ENCODE measurements at regions not wholly inside any gene's neighbourhood (a gene's known extent, or its start where the extent isn't known, plus 50 kb on each side); places are given as distances from the start of the nearest gene placed in this dataset.

DNA sequence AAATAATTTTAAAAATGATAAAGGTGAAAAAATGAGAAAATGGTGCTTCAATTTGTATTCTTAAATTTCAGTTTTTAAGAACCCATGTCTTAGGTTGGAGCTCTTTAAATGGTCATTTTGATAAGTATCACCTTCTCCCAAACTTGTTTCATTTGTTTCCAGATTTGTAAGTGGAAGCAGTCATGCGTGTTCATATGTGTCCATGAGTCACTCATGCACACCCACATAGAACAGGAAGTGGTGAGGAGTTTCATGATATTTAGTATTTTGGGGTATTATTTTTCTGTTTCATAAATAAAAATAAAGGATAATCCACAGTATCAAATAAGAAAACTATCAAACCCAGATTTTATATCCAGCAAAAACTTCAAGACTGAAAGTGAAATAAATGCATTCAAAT is 570.4 kb upstream of the ST8SIA4 start:
- TF ChIP-seq RAD21 (conservative IDR thresholded peaks at IDR 0.05) (no peak), TAF1 (IDR thresholded peaks at IDR 0.05; ENCODE audit: low read depth) (no peak), MXI1 (conservative IDR thresholded peaks at IDR 0.05; ENCODE audit: poor library complexity, severe bottlenecking) (no peak), EP300 (conservative IDR thresholded peaks at IDR 0.05; ENCODE audit: poor library complexity, severe bottlenecking) (no peak), SMC3 (conservative IDR thresholded peaks at IDR 0.05; ENCODE audit: poor library complexity) (no peak), POLR2AphosphoS5 (IDR thresholded peaks at IDR 0.05) (no peak), EZH2 (IDR thresholded peaks at IDR 0.05; ENCODE audit: borderline replicate concordance, insufficient read depth, low read length, poor library complexity, severe bottlenecking) (no peak)
- TF ChIP-seq, protein P1, sequence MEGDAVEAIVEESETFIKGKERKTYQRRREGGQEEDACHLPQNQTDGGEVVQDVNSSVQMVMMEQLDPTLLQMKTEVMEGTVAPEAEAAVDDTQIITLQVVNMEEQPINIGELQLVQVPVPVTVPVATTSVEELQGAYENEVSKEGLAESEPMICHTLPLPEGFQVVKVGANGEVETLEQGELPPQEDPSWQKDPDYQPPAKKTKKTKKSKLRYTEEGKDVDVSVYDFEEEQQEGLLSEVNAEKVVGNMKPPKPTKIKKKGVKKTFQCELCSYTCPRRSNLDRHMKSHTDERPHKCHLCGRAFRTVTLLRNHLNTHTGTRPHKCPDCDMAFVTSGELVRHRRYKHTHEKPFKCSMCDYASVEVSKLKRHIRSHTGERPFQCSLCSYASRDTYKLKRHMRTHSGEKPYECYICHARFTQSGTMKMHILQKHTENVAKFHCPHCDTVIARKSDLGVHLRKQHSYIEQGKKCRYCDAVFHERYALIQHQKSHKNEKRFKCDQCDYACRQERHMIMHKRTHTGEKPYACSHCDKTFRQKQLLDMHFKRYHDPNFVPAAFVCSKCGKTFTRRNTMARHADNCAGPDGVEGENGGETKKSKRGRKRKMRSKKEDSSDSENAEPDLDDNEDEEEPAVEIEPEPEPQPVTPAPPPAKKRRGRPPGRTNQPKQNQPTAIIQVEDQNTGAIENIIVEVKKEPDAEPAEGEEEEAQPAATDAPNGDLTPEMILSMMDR (IDR thresholded peaks at IDR 0.05; ENCODE audit: poor library complexity, severe bottlenecking) = no peak
- TF ChIP-seq, protein P2, sequence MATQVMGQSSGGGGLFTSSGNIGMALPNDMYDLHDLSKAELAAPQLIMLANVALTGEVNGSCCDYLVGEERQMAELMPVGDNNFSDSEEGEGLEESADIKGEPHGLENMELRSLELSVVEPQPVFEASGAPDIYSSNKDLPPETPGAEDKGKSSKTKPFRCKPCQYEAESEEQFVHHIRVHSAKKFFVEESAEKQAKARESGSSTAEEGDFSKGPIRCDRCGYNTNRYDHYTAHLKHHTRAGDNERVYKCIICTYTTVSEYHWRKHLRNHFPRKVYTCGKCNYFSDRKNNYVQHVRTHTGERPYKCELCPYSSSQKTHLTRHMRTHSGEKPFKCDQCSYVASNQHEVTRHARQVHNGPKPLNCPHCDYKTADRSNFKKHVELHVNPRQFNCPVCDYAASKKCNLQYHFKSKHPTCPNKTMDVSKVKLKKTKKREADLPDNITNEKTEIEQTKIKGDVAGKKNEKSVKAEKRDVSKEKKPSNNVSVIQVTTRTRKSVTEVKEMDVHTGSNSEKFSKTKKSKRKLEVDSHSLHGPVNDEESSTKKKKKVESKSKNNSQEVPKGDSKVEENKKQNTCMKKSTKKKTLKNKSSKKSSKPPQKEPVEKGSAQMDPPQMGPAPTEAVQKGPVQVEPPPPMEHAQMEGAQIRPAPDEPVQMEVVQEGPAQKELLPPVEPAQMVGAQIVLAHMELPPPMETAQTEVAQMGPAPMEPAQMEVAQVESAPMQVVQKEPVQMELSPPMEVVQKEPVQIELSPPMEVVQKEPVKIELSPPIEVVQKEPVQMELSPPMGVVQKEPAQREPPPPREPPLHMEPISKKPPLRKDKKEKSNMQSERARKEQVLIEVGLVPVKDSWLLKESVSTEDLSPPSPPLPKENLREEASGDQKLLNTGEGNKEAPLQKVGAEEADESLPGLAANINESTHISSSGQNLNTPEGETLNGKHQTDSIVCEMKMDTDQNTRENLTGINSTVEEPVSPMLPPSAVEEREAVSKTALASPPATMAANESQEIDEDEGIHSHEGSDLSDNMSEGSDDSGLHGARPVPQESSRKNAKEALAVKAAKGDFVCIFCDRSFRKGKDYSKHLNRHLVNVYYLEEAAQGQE (IDR thresholded peaks at IDR 0.05; ENCODE audit: borderline replicate concordance) = no peak
- Histone ChIP-seq H3K27ac (ENCODE audit: low read length) (no peak overlapping the region), H3K79me2 (replicated peaks; ENCODE audit: insufficient read depth, low read length) (no peaks in the 10 kb centered on the region), H3K4me3 (ENCODE audit: low read length) (no peak overlapping the region), H3K27me3 (ENCODE audit: insufficient read depth, low read depth, low read length) (no peaks in the 10 kb centered on the region), H3K9me3 (ENCODE audit: low read length) (no peaks in the 10 kb centered on the region), H3K4me2 (ENCODE audit: low read length) (no peak overlapping the region), H2AFZ (ENCODE audit: low read depth, low read length) (no peak overlapping the region), H3K9me2 (ENCODE audit: insufficient read depth, low read length) (no peaks in the 10 kb centered on the region), H3K9ac (ENCODE audit: low read length) (no peak overlapping the region), H3K36me3 (ENCODE audit: insufficient read depth, low read length) (no peaks in the 10 kb centered on the region), H3F3A (ENCODE audit: insufficient read depth, low read length, poor library complexity, severe bottlenecking) (no peaks in the 10 kb centered on the region), H4K20me1 (ENCODE audit: insufficient read depth) (no peaks in the 10 kb centered on the region)

DNA sequence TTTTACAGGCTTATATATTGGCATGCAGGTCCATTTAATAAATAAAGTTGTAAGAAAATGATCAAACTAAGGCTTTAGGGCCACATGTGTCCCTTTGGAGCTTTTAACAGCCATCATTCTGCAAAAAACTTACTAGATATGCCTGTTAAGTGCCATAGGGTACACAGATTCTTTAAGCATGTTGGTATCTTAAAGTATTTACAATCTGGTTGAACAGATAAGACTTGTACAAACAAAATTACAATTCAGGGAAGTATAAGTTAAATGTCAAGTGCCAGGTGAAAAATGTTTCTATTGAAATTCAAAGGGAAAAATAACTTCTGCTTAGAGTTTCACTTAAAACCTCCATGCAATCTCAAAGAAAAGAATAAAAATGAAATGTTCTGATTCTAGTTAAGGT is 558.4 kb upstream of the ST8SIA4 start:
- Histone ChIP-seq H3K9me3 (ENCODE audit: low read length) (no peaks in the 10 kb centered on the region), H3K9me2 (ENCODE audit: insufficient read depth, low read length) (no peaks in the 10 kb centered on the region), H3F3A (ENCODE audit: insufficient read depth, low read length, poor library complexity, severe bottlenecking) (no peaks in the 10 kb centered on the region), H3K4me2 (ENCODE audit: low read length) (no peak overlapping the region), H3K4me3 (ENCODE audit: low read length) (no peak overlapping the region), H3K36me3 (ENCODE audit: insufficient read depth, low read length) (no peaks in the 10 kb centered on the region), H4K20me1 (ENCODE audit: insufficient read depth) (no peaks in the 10 kb centered on the region), H3K27ac (ENCODE audit: low read length) (no peak overlapping the region), H2AFZ (ENCODE audit: low read depth, low read length) (no peak overlapping the region), H3K9ac (ENCODE audit: low read length) (no peak overlapping the region), H3K79me2 (replicated peaks; ENCODE audit: insufficient read depth, low read length) (no peaks in the 10 kb centered on the region), H3K27me3 (ENCODE audit: insufficient read depth, low read depth, low read length) (no peaks in the 10 kb centered on the region)
- TF ChIP-seq RAD21 (conservative IDR thresholded peaks at IDR 0.05) (no peak), SMC3 (conservative IDR thresholded peaks at IDR 0.05; ENCODE audit: poor library complexity) (no peak), EP300 (conservative IDR thresholded peaks at IDR 0.05; ENCODE audit: poor library complexity, severe bottlenecking) (no peak), POLR2AphosphoS5 (IDR thresholded peaks at IDR 0.05) (no peak), MXI1 (conservative IDR thresholded peaks at IDR 0.05; ENCODE audit: poor library complexity, severe bottlenecking) (no peak)
